Keratinocyte (primary cell): ENCODE measurements at regions not wholly inside any gene's neighbourhood (a gene's known extent, or its start where the extent isn't known, plus 50 kb on each side); places are given as distances from the start of the nearest gene placed in this dataset.
A peak's percentile ranks its signal among the peaks of the same experiment; 100 is the strongest.

Source experiments
- DNase-seq: peaks from one replicate; pipeline ENCODE4 v3.0.0-alpha.2; 2011; ENCODE audit warnings: low read depth, missing footprints, low spot score
- FAIRE-seq: peaks from 2 replicates; lab custom pipeline; 2011; peaks lifted over from hg19 to GRCh38; lab: Jason Lieb, UNC
- H2AFZ ChIP-seq: 2 replicates; pipeline ENCODE4 v1.6.0; 2012; ENCODE audit warnings: low read length, control low read depth, inconsistent platforms; ENCODE audit not compliant: control insufficient read depth
- H3K27ac ChIP-seq: 2 replicates; pipeline ENCODE4 v1.5.1; 2011; ENCODE audit warnings: low read length; ENCODE audit not compliant: control insufficient read depth, insufficient read depth
- H3K27me3 ChIP-seq: 3 replicates; pipeline ENCODE4 v1.6.0; 2011; ENCODE audit warnings: low read length; ENCODE audit not compliant: control insufficient read depth, insufficient read depth; ENCODE audit errors: extremely low read depth
- H3K36me3 ChIP-seq, 2 experiments: 2 replicates in 1 of 2; 3 replicates in 1 of 2; pipeline ENCODE4 v1.5.1; 2011; ENCODE audit warnings: low read length in 2 of 2, mild to moderate bottlenecking in 1 of 2; ENCODE audit not compliant: control insufficient read depth in 2 of 2, insufficient read depth in 2 of 2; ENCODE audit errors: extremely low read depth in 1 of 2
- H3K4me1 ChIP-seq: 3 replicates; pipeline ENCODE4 v1.5.1; 2011; ENCODE audit warnings: low read length; ENCODE audit not compliant: control insufficient read depth, insufficient read depth; ENCODE audit errors: extremely low read depth
- H3K4me2 ChIP-seq: 3 replicates; pipeline ENCODE4 v1.6.0; 2011; ENCODE audit warnings: low read depth, low read length; ENCODE audit not compliant: control insufficient read depth, insufficient read depth; ENCODE audit errors: extremely low read depth
- H3K4me3 ChIP-seq, 3 experiments: fragments of 200-600 bp in 1 of 3; sonication (generic) in 1 of 3; 2 replicates in 2 of 3; 3 replicates in 1 of 3; pipeline ENCODE4 v1.5.1; 2011 to 2016; ENCODE audit warnings: low read length in 3 of 3, mild to moderate bottlenecking in 3 of 3, control low read depth in 2 of 3, inconsistent platforms in 1 of 3, low read depth in 1 of 3, mixed read lengths in 1 of 3, mixed run types in 1 of 3, moderate library complexity in 1 of 3; ENCODE audit not compliant: control insufficient read depth in 2 of 3, insufficient read depth in 2 of 3; ENCODE audit errors: extremely low read depth in 1 of 3
- H3K79me2 ChIP-seq: 2 replicates; pipeline ENCODE4 v1.6.0; 2012; ENCODE audit warnings: low read length; ENCODE audit not compliant: control insufficient read depth, insufficient read depth
- H3K9ac ChIP-seq: 3 replicates; pipeline ENCODE4 v1.6.0; 2011; ENCODE audit warnings: low read length; ENCODE audit not compliant: control insufficient read depth, insufficient read depth; ENCODE audit errors: extremely low read depth
- H3K9me1 ChIP-seq: 3 replicates; pipeline ENCODE4 v1.6.0; 2011; ENCODE audit warnings: low read length; ENCODE audit not compliant: control insufficient read depth, insufficient read depth; ENCODE audit errors: extremely low read depth
- H3K9me3 ChIP-seq: 2 replicates; pipeline ENCODE4 v1.5.1; 2012; ENCODE audit warnings: low read depth, low read length; ENCODE audit not compliant: control insufficient read depth
- H4K20me1 ChIP-seq: 3 replicates; pipeline ENCODE4 v1.6.0; 2011; ENCODE audit warnings: low read length; ENCODE audit not compliant: control insufficient read depth, insufficient read depth; ENCODE audit errors: extremely low read depth
- CTCF ChIP-seq, 3 experiments: IDR thresholded peaks in 1 of 3; conservative IDR thresholded peaks in 1 of 3; optimal IDR thresholded peaks in 1 of 3; 2 replicates in 2 of 3; 3 replicates in 1 of 3; pipeline versions ENCODE3 to v1.5.1; 2011; ENCODE audit warnings: low read length in 3 of 3, mild to moderate bottlenecking in 3 of 3, moderate library complexity in 2 of 3, control low read depth in 1 of 3, inconsistent platforms in 1 of 3; ENCODE audit not compliant: insufficient read depth in 2 of 3; ENCODE audit errors: extremely low read depth in 1 of 3
- EZH2 ChIP-seq: IDR thresholded peaks from one replicate; pipeline ENCODE4 v1.6.1; 2012; ENCODE audit warnings: inconsistent platforms, mild to moderate bottlenecking, low read length, moderate library complexity
- dilution Hi-C: fragments of 300-500 bp; cut with MboI; formaldehyde crosslinking; loops from one replicate; pipeline ENCODE4 v1.7.0; 2020; ENCODE audit warnings: low sequenced_read_pairs; ENCODE audit not compliant: extremely low pct_ligation_motif_present

GRCh38 chr1:193406901-193407300 is 220.5 kb upstream of the B3GALT2 start:
- TF ChIP-seq EZH2 (no peak), CTCF (optimal IDR thresholded peaks at IDR 0.05 in 1 of 3, IDR thresholded peaks at IDR 0.05 in 1 of 3, conservative IDR thresholded peaks at IDR 0.05 in 1 of 3; ENCODE audit: extremely low read depth in 1 of 3, insufficient read depth in 2 of 3, low read length in 3 of 3) (peak in 2 of 3 experiments; percentile 49 to 64)
- Histone ChIP-seq H3K9me1 (no peaks in the 10 kb centered on the region), H3K4me3 (no peak overlapping the region), H3K9me3 (no peaks in the 10 kb centered on the region), H3K79me2 (no peaks in the 10 kb centered on the region), H2AFZ (no peak overlapping the region), H4K20me1 (no peaks in the 10 kb centered on the region), H3K4me2 (no peak overlapping the region), H3K9ac (no peak overlapping the region), H3K4me1 (peaks cover 8% of the 10 kb centered on the region), H3K36me3 (no peaks in the 10 kb centered on the region), H3K27ac (no peak overlapping the region), H3K27me3 (no peaks in the 10 kb centered on the region)
- dilution Hi-C loops = no loop called here
- FAIRE-seq (peak; percentile 82), DNase-seq (no peak)

- no peak for FAIRE-seq
These were observed 217.8 kb upstream of the B3GALT2 start for GRCh38 chr1:193404236-193404635.

More at GRCh38 chr1:193404236-193404635, 217.8 kb upstream of the B3GALT2 start:
- dilution Hi-C loops = no loop called here
- no peak overlapping the region for H3K27ac ChIP-seq
- H3K36me3 ChIP-seq = no peaks in the 10 kb centered on the region
- H3K27me3 ChIP-seq = no peaks in the 10 kb centered on the region
- H2AFZ ChIP-seq = no peak overlapping the region
- H3K9me3 ChIP-seq = no peaks in the 10 kb centered on the region
- no peak overlapping the region for H3K4me3 ChIP-seq
- H3K9ac ChIP-seq = no peak overlapping the region
- no peak for DNase-seq
- H3K79me2 ChIP-seq = no peaks in the 10 kb centered on the region
- no peaks in the 10 kb centered on the region for H4K20me1 ChIP-seq
- no peak overlapping the region for H3K4me2 ChIP-seq
- H3K9me1 ChIP-seq = no peaks in the 10 kb centered on the region
- TF ChIP-seq CTCF (optimal IDR thresholded peaks at IDR 0.05 in 1 of 3, IDR thresholded peaks at IDR 0.05 in 1 of 3, conservative IDR thresholded peaks at IDR 0.05 in 1 of 3; ENCODE audit: extremely low read depth in 1 of 3, insufficient read depth in 2 of 3, low read length in 3 of 3) (no peak), EZH2 (no peak)
- peaks cover 7% of the 10 kb centered on the region for H3K4me1 ChIP-seq
